ENCODE measurements at regions not wholly inside any gene's neighbourhood (a gene's known extent, or its start where the extent isn't known, plus 50 kb on each side); places are given as distances from the start of the nearest gene placed in this dataset.

DNA sequence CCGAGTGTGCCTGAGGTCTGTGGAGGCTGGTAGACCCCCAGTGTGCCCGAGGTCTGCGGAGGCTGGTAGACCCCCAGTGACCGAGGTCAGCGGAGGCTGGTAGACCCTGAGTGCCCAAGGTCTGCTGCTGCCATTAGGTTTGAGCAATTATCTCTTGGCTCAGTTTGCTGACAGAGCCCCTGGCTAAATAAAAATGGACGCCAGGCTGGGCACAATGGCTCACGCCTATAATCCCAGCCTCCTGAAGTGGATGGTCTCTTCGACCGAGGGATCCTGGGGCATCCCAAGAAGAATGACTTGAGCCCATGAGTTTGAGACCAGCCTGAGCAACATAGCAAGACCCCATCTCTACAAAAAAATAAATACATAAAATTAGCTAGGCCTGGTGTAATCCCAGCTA lies 98.7 kb upstream of the ZNF469 start:
- peaks cover 48% of the 10 kb centered on the region for H3K9me3 ChIP-seq (ENCODE audit: control insufficient read depth, low read length)
- H3K36me3 ChIP-seq (ENCODE audit: control insufficient read depth, insufficient read depth, low read length), result no peaks in the 10 kb centered on the region
- 83 to 88% methylated on average over 4 to 9 of the region's 9 CpGs for WGBS, 2 experiments (ENCODE audit: insufficient coverage in 1 of 2, insufficient read length in 1 of 2)
- TF ChIP-seq, protein P1, sequence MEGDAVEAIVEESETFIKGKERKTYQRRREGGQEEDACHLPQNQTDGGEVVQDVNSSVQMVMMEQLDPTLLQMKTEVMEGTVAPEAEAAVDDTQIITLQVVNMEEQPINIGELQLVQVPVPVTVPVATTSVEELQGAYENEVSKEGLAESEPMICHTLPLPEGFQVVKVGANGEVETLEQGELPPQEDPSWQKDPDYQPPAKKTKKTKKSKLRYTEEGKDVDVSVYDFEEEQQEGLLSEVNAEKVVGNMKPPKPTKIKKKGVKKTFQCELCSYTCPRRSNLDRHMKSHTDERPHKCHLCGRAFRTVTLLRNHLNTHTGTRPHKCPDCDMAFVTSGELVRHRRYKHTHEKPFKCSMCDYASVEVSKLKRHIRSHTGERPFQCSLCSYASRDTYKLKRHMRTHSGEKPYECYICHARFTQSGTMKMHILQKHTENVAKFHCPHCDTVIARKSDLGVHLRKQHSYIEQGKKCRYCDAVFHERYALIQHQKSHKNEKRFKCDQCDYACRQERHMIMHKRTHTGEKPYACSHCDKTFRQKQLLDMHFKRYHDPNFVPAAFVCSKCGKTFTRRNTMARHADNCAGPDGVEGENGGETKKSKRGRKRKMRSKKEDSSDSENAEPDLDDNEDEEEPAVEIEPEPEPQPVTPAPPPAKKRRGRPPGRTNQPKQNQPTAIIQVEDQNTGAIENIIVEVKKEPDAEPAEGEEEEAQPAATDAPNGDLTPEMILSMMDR (conservative IDR thresholded peaks at IDR 0.05), result no peak
- Mint-ChIP-seq H3K9me3 (peaks cover 49% of the 10 kb centered on the region), H3K27me3 (ENCODE audit: insufficient read depth) (no peaks in the 10 kb centered on the region), H3K4me3 (no peak overlapping the region), H3K27ac (no peak overlapping the region), H3K4me1 (no peaks in the 10 kb centered on the region), H3K36me3 (ENCODE audit: low read depth) (no peaks in the 10 kb centered on the region)
- H3K27ac ChIP-seq (ENCODE audit: low read depth, low read length), result no peak overlapping the region
- DNase-seq, result no peak
- H3K4me1 ChIP-seq (ENCODE audit: control insufficient read depth, insufficient read depth, low read length), result no peaks in the 10 kb centered on the region
- H3K9ac ChIP-seq (ENCODE audit: extremely low read depth, low read length, poor library complexity, severe bottlenecking), result no peak overlapping the region
- no peak overlapping the region for H3K4me3 ChIP-seq (ENCODE audit: low read length)
- H3K27me3 ChIP-seq (ENCODE audit: control insufficient read depth, insufficient read depth, low read length, poor library complexity, severe bottlenecking), result no peaks in the 10 kb centered on the region

DNA sequence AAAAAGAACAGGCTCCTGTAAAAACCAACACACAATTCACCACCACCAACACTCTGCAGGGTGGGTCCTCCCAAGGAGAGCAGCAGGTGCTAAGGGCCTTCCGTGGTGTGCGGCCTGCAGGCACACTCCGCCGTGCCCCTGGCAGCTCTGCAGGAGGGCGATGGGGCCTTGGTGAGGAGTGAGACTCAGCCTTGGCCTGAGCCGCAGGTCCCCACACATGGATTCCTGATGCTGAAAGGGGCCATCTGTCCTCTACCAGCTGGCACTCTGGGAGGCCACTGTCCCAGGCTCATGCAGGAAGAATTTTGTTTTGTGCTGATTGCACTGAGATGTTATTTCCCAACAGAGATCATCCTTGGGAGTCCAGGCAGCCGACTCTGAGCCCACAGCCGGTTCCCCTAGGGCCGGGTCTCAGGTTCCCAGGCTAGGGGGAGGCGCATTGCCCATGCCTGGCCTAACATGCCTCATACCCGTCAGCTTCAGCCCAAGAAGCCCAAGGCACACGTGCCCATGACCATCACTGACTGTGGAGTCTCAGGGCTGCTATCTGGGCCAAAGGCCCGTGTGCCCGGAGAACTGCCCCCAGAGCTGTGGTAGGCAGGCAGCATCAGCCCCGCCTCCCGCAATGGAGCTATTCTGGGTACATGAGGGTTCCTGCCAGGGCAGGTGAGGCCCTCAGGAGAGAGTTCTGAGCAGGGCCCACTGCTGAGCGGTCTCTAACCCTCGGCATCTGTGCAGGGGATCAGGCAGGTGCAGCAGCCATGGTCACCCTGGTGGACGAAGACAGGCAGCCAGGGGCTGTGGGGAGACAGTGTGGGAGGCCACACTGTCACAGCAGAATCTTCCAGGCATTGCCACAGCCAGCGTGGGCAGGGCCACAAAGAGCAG lies 97.9 kb upstream of the ZNF469 start:
- no peaks in the 10 kb centered on the region for H3K36me3 Mint-ChIP-seq (ENCODE audit: low read depth)

DNA sequence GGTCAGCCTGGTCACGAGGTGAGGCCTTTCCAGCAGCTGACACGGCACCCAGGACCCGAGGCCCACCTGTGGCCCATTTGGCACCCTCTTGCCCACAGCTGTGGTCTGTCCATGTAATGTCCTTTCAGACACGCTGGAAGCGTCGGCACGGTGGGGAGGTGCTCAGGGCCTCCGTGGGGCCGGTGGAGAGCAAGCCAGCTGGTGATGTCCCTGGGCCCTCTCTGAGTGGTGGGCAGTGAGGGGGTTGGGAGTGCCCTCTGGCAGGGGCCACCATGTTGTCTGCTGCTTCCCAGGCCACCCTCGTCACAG lies 97.3 kb upstream of the ZNF469 start:
- H3K9me3 ChIP-seq (ENCODE audit: control insufficient read depth, low read length), result peaks cover 42% of the 10 kb centered on the region
- no peak for DNase-seq
- no peak overlapping the region for H3K9ac ChIP-seq (ENCODE audit: extremely low read depth, low read length, poor library complexity, severe bottlenecking)
- no peaks in the 10 kb centered on the region for H3K36me3 ChIP-seq (ENCODE audit: control insufficient read depth, insufficient read depth, low read length)
- WGBS, 2 experiments (ENCODE audit: insufficient coverage in 1 of 2, insufficient read length in 1 of 2), result 84 to 92% methylated on average over 2 to 10 of the region's 10 CpGs
- no peak overlapping the region for H3K27ac ChIP-seq (ENCODE audit: low read depth, low read length)
- Mint-ChIP-seq H3K36me3 (ENCODE audit: low read depth) (no peaks in the 10 kb centered on the region), H3K4me1 (no peaks in the 10 kb centered on the region), H3K27ac (no peak overlapping the region), H3K9me3 (peaks cover 40% of the 10 kb centered on the region), H3K4me3 (no peak overlapping the region), H3K27me3 (ENCODE audit: insufficient read depth) (no peaks in the 10 kb centered on the region)
- TF ChIP-seq, protein P1 (conservative IDR thresholded peaks at IDR 0.05), result no peak
- no peak overlapping the region for H3K4me3 ChIP-seq (ENCODE audit: low read length)
- H3K27me3 ChIP-seq (ENCODE audit: control insufficient read depth, insufficient read depth, low read length, poor library complexity, severe bottlenecking), result no peaks in the 10 kb centered on the region
- no peaks in the 10 kb centered on the region for H3K4me1 ChIP-seq (ENCODE audit: control insufficient read depth, insufficient read depth, low read length)

More for the DNA sequence above, 97.9 kb upstream of the ZNF469 start:
- Histone ChIP-seq H3K4me3 (ENCODE audit: low read length) (no peak overlapping the region), H3K36me3 (ENCODE audit: control insufficient read depth, insufficient read depth, low read length) (no peaks in the 10 kb centered on the region), H3K27ac (ENCODE audit: low read depth, low read length) (no peak overlapping the region), H3K4me1 (ENCODE audit: control insufficient read depth, insufficient read depth, low read length) (no peaks in the 10 kb centered on the region), H3K27me3 (ENCODE audit: control insufficient read depth, insufficient read depth, low read length, poor library complexity, severe bottlenecking) (no peaks in the 10 kb centered on the region), H3K9ac (ENCODE audit: extremely low read depth, low read length, poor library complexity, severe bottlenecking) (no peak overlapping the region), H3K9me3 (ENCODE audit: control insufficient read depth, low read length) (peaks cover 48% of the 10 kb centered on the region)
- no peaks in the 10 kb centered on the region for H3K4me1 Mint-ChIP-seq
- no peaks in the 10 kb centered on the region for H3K27me3 Mint-ChIP-seq (ENCODE audit: insufficient read depth)
- H3K4me3 Mint-ChIP-seq, result no peak overlapping the region
- H3K27ac Mint-ChIP-seq, result no peak overlapping the region
- WGBS, 2 experiments (ENCODE audit: insufficient coverage in 1 of 2, insufficient read length in 1 of 2), result 90 to 93% methylated on average over 12 to 20 of the region's 20 CpGs
- H3K9me3 Mint-ChIP-seq, result peaks cover 45% of the 10 kb centered on the region
- TF ChIP-seq, protein P1 (conservative IDR thresholded peaks at IDR 0.05), result no peak
- no peak for DNase-seq
